RWPE2 (cell line): ENCODE measurements at regions not wholly inside any gene's neighbourhood (a gene's known extent, or its start where the extent isn't known, plus 50 kb on each side); places are given as distances from the start of the nearest gene placed in this dataset.

Source experiments
- ATAC-seq: fragments of 200-7000 bp; cut with Tn5 transposase; 3 replicates; pipeline ENCODE4 v1.9.1; 2021; ENCODE audit warnings: low read depth
- DNase-seq: peaks from one replicate; pipeline ENCODE4 v3.0.0-alpha.2; 2020; ENCODE audit warnings: low spot score
- H3K27ac ChIP-seq: fragments of 450-650 bp; 2 replicates; pipeline ENCODE4 v1.5.1; 2017; ENCODE audit warnings: mild to moderate bottlenecking; ENCODE audit not compliant: poor library complexity, severe bottlenecking
- H3K27me3 ChIP-seq: fragments of 250-450 bp; sonication (Bioruptor Pico); 2 replicates; pipeline ENCODE4 v1.5.1; 2021; ENCODE audit warnings: mild to moderate bottlenecking, moderate library complexity; ENCODE audit not compliant: insufficient read depth, poor library complexity, severe bottlenecking
- H3K36me3 ChIP-seq: fragments of 250-450 bp; sonication (Bioruptor Pico); 2 replicates; pipeline ENCODE4 v1.5.1; 2020; ENCODE audit warnings: low read depth, mild to moderate bottlenecking, moderate library complexity
- H3K4me1 ChIP-seq: fragments of 250-450 bp; sonication (Bioruptor Pico); 2 replicates; pipeline ENCODE4 v1.5.1; 2021; ENCODE audit warnings: mild to moderate bottlenecking, moderate library complexity; ENCODE audit not compliant: insufficient read depth, poor library complexity, severe bottlenecking
- H3K4me3 ChIP-seq: fragments of 250-450 bp; sonication (Bioruptor Pico); 2 replicates; pipeline ENCODE4 v1.5.1; 2021; ENCODE audit warnings: mild to moderate bottlenecking, moderate library complexity; ENCODE audit not compliant: severe bottlenecking
- H3K9me3 ChIP-seq: fragments of 250-450 bp; sonication (Bioruptor Pico); 2 replicates; pipeline ENCODE4 v1.5.1; 2021; ENCODE audit warnings: mild to moderate bottlenecking, moderate library complexity; ENCODE audit not compliant: severe bottlenecking
- TF ChIP-seq, protein P1 (sequence below): fragments of 450-650 bp; IDR thresholded peaks from one replicate; pipeline ENCODE4 v1.5.1; 2017; ENCODE audit warnings: mild to moderate bottlenecking, moderate library complexity; ENCODE audit not compliant: poor library complexity, severe bottlenecking

- Histone ChIP-seq H3K4me1 (no peaks in the 10 kb centered on the region), H3K27ac (no peak overlapping the region), H3K4me3 (no peak overlapping the region), H3K9me3 (no peaks in the 10 kb centered on the region), H3K36me3 (no peaks in the 10 kb centered on the region), H3K27me3 (no peaks in the 10 kb centered on the region)
- ATAC-seq: no peak
- DNase-seq: no peak
- TF ChIP-seq, protein P1, sequence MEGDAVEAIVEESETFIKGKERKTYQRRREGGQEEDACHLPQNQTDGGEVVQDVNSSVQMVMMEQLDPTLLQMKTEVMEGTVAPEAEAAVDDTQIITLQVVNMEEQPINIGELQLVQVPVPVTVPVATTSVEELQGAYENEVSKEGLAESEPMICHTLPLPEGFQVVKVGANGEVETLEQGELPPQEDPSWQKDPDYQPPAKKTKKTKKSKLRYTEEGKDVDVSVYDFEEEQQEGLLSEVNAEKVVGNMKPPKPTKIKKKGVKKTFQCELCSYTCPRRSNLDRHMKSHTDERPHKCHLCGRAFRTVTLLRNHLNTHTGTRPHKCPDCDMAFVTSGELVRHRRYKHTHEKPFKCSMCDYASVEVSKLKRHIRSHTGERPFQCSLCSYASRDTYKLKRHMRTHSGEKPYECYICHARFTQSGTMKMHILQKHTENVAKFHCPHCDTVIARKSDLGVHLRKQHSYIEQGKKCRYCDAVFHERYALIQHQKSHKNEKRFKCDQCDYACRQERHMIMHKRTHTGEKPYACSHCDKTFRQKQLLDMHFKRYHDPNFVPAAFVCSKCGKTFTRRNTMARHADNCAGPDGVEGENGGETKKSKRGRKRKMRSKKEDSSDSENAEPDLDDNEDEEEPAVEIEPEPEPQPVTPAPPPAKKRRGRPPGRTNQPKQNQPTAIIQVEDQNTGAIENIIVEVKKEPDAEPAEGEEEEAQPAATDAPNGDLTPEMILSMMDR: no peak
These were observed 218.3 kb downstream of the NXPE2 start for GRCh38 chr11:114896594-114896993.

GRCh38 chr11:114909866-114910265, 231.5 kb downstream of the NXPE2 start:
- Histone ChIP-seq H3K9me3 (peaks cover 4% of the 10 kb centered on the region), H3K4me1 (no peaks in the 10 kb centered on the region), H3K27me3 (no peaks in the 10 kb centered on the region), H3K36me3 (no peaks in the 10 kb centered on the region), H3K4me3 (no peak overlapping the region), H3K27ac (no peak overlapping the region)
- DNase-seq (no peak), ATAC-seq (no peak)
- TF ChIP-seq, protein P1: no peak

DNA sequence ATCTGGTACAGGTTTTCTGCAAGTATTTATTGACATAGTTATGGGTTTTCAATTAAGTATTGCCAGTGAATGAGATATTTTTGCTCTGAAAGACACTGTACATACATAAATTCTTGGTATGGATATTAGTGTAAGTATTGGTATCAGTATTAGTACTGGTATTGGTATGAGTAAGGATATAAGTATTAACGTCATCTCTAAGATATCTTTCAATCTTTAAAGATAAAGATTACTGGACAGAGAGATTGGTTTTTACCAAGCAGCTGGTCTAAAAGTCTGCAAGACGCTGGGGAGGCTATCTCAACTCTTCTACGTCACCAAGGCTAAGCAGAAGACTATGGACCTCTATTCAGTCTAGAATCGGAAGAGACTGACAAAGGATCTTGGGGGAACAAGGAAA, 234.5 kb downstream of the NXPE2 start:
- no peak for ATAC-seq
- DNase-seq: no peak
- no peak overlapping the region for H3K27ac ChIP-seq
- peaks cover 5% of the 10 kb centered on the region for H3K9me3 ChIP-seq
- no peaks in the 10 kb centered on the region for H3K4me1 ChIP-seq
- H3K4me3 ChIP-seq: no peak overlapping the region
- no peaks in the 10 kb centered on the region for H3K27me3 ChIP-seq
- H3K36me3 ChIP-seq: no peaks in the 10 kb centered on the region
- TF ChIP-seq, protein P1: no peak

DNA sequence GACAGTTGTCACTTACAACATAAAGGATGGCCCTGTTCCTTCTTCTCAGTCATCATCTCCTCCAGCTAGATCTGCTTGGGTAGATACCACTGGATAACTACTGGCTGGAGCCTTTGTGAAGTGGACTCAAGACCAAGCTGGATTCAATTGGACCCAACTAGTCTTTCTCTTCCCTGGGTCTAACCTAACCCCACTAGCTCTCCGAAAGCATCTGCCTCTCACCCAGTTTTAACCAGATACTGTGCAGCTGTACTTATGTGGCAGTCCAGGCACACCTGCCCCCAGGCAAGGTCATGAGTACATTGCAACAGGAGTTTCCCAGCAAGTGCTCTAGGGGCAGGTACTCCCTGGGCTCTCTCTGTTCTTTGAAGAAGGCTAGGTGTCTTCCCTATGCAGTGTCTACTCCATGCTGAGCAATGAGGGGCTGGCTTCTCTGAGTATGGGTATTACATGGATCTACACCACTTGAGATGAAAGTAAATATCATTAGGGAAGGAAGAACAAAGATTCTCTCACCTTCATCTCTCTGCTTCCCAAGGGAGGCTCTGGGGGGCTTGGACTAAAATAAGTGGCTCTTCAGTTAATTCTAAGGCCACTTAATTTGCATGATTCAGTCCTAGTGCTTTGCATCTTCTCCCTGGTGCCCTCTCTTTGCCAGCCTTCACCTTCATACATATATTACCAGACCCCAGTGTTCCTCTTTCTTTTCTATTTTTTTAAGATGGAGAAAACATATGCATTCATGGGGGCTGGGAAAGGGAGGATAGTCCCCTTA, 236.1 kb downstream of the NXPE2 start:
- no peak for ATAC-seq
- H3K4me1 ChIP-seq: no peaks in the 10 kb centered on the region
- TF ChIP-seq, protein P1: no peak
- H3K36me3 ChIP-seq: no peaks in the 10 kb centered on the region
- peaks cover 5% of the 10 kb centered on the region for H3K9me3 ChIP-seq
- H3K4me3 ChIP-seq: no peak overlapping the region
- DNase-seq: no peak
- H3K27me3 ChIP-seq: no peaks in the 10 kb centered on the region
- no peak overlapping the region for H3K27ac ChIP-seq
